Right lobe of liver (tissue), 6 donors: ENCODE measurements at regions not wholly inside any gene's neighbourhood (a gene's known extent, or its start where the extent isn't known, plus 50 kb on each side); places are given as distances from the start of the nearest gene placed in this dataset.

Experiments
- ATAC-seq, 4 donors: fragments of 200-7000 bp; cut with Tn5 transposase; one replicate each; pipeline ENCODE4 v1.9.1; 2020; ENCODE audit warnings: mild to moderate bottlenecking in 4 of 4, moderate library complexity in 4 of 4
- DNase-seq, 3 donors: peaks; one replicate each; pipeline ENCODE4 v3.0.0-alpha.2; 2020
- H3K27ac ChIP-seq, 3 donors: fragments of 200-600 bp; one replicate each; pipeline ENCODE4 v1.8.0; 2022
- H3K27me3 ChIP-seq, 2 donors: fragments of 200-600 bp; one replicate each; pipeline ENCODE4 v1.8.0; 2022
- H3K36me3 ChIP-seq, 4 donors: fragments of 200-600 bp; sonication (generic) in 1 of 4; one replicate each; pipeline versions ENCODE4 v1.5.1 to v1.8.0; 2017 to 2022; ENCODE audit warnings: control low read depth in 1 of 4
- H3K4me1 ChIP-seq, 4 donors: fragments of 200-600 bp; sonication (generic) in 1 of 4; one replicate each; pipeline versions ENCODE4 v1.5.1 to v1.8.0; 2017 to 2022; ENCODE audit warnings: control low read depth in 1 of 4
- H3K4me3 ChIP-seq, 3 donors: fragments of 200-600 bp; one replicate each; pipeline ENCODE4 v1.8.0; 2022
- H3K9me3 ChIP-seq, 4 donors: fragments of 200-600 bp; sonication (generic) in 1 of 4; one replicate each; pipeline versions ENCODE4 v1.5.1 to v1.8.0; 2017 to 2022; ENCODE audit warnings: control low read depth in 1 of 4
- POLR2A ChIP-seq: fragments of 450-650 bp; IDR thresholded peaks from one replicate; pipeline ENCODE4 v1.6.1; 2017; ENCODE audit warnings: antibody characterized with exemption, mild to moderate bottlenecking
- WGBS: methylation state at CpG from one replicate; pipeline ENCODE4 v1.1.6; 2018; ENCODE audit warnings: low coverage, low lambda C conversion rate; ENCODE audit not compliant: insufficient coverage; ENCODE audit errors: missing lambda C conversion rate; 5-methylcytosine and 5-hydroxymethylcytosine counted together
- intact Hi-C, 2 donors: fragments of 100-400 bp; cut with DNase I; formaldehyde crosslinking; loops; one replicate each; pipeline versions ENCODE4 v1.11.2 to v1.14.1; 2022
- TF ChIP-seq, protein P1 (sequence below), 4 donors: fragments of 200-600 bp in 3 of 4; fragments of 450-650 bp in 1 of 4; IDR thresholded peaks; one replicate each; pipeline versions ENCODE4 v1.5.1 to v1.8.0; 2016 to 2022; ENCODE audit warnings: antibody characterized with exemption in 4 of 4, mild to moderate bottlenecking in 2 of 4
- donor health status: DM: no; HTN: yes; CAD: no.
- donor health status: DM: no; HTN: no; CAD: no.
- donor health status: DM: no; HTN: no; CAD: no.
- donor health status: DM: no; HTN: yes; CAD: no.
- donor health status: DM: no; HTN: yes; CAD: no.

GRCh38 chr6:139742671-139743070 is 368.2 kb upstream of the CITED2 start:
- Histone ChIP-seq H3K9me3 (no peaks in the 10 kb centered on the region), H3K27me3 (no peaks in the 10 kb centered on the region), H3K27ac (no peak overlapping the region), H3K36me3 (no peaks in the 10 kb centered on the region), H3K4me1 (no peaks in the 10 kb centered on the region), H3K4me3 (no peak overlapping the region)
- TF ChIP-seq POLR2A, result no peak
- TF ChIP-seq, protein P1, sequence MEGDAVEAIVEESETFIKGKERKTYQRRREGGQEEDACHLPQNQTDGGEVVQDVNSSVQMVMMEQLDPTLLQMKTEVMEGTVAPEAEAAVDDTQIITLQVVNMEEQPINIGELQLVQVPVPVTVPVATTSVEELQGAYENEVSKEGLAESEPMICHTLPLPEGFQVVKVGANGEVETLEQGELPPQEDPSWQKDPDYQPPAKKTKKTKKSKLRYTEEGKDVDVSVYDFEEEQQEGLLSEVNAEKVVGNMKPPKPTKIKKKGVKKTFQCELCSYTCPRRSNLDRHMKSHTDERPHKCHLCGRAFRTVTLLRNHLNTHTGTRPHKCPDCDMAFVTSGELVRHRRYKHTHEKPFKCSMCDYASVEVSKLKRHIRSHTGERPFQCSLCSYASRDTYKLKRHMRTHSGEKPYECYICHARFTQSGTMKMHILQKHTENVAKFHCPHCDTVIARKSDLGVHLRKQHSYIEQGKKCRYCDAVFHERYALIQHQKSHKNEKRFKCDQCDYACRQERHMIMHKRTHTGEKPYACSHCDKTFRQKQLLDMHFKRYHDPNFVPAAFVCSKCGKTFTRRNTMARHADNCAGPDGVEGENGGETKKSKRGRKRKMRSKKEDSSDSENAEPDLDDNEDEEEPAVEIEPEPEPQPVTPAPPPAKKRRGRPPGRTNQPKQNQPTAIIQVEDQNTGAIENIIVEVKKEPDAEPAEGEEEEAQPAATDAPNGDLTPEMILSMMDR (IDR thresholded peaks at IDR 0.05), result no peak
- intact Hi-C loops, result no loop called here
- ATAC-seq (no peak), DNase-seq (no peak)
- WGBS, result 56% methylated on average over 1 of the region's 1 CpG

GRCh38 chr6:139738801-139739455 is 364.5 kb upstream of the CITED2 start:
- Histone ChIP-seq H3K27ac (no peak overlapping the region), H3K4me3 (no peak overlapping the region), H3K27me3 (no peaks in the 10 kb centered on the region), H3K36me3 (no peaks in the 10 kb centered on the region), H3K9me3 (peaks cover 0 to 4% (median 0%) of the 10 kb centered on the region in 4 donors), H3K4me1 (no peaks in the 10 kb centered on the region)
- ATAC-seq (no peak), DNase-seq (no peak)
- TF ChIP-seq, protein P1 (IDR thresholded peaks at IDR 0.05), result no peak
- TF ChIP-seq POLR2A, result no peak
- 80% methylated on average over 3 of the region's 3 CpGs for whole genome bisulfite sequencing
- intact Hi-C loops, result no loop called here

DNA sequence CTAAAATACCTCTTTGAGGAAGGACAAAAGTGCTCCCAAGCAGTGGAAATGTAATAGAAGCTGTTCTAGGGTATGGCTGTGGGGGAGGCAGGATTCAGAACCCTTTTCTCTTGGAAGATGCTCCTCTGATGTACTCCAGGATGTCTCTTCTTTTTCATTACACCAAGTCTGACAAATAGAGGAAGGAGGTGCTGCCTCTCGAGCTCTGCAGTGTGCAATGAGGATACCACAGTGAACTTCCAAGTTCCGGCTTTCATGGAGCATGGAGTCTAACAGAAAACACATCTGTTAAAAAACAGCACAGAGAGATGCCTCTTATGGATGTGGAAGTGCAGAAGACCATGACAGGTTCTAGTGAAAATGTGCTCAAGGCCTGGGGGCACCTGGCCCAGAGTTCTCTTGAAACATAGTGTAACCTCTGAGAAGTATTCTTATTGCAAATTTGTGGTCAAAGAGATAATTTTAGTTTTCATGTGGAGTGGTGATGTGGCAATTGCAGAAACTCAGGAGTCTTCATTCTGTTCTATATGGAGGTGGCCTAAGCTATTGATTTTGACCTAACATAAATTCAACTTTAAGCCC is 362.0 kb upstream of the CITED2 start:
- intact Hi-C loops, result no loop called here
- no peak for DNase-seq
- H3K27me3 ChIP-seq, result no peaks in the 10 kb centered on the region
- peaks cover 0 to 4% (median 0%) of the 10 kb centered on the region in 4 donors for H3K9me3 ChIP-seq
- no peaks in the 10 kb centered on the region for H3K36me3 ChIP-seq
- ATAC-seq, result no peak
- H3K27ac ChIP-seq, result no peak overlapping the region
- H3K4me3 ChIP-seq, result no peak overlapping the region
- TF ChIP-seq, protein P1 (IDR thresholded peaks at IDR 0.05), result no peak
- no peak for TF ChIP-seq POLR2A
- WGBS, result 63% methylated on average over 2 of the region's 2 CpGs
- no peaks in the 10 kb centered on the region for H3K4me1 ChIP-seq

GRCh38 chr6:139732451-139732850 is 358.0 kb upstream of the CITED2 start:
- ATAC-seq, result peak in 1 of 4 donors; percentile 57
- WGBS, result 40% methylated on average over 3 of the region's 3 CpGs

More at GRCh38 chr6:139732451-139732850, 358.0 kb upstream of the CITED2 start:
- Histone ChIP-seq H3K36me3 (no peaks in the 10 kb centered on the region), H3K9me3 (peaks cover 0 to 4% (median 0%) of the 10 kb centered on the region in 4 donors), H3K4me3 (no peak overlapping the region), H3K4me1 (peaks cover 0 to 4% (median 0%) of the 10 kb centered on the region in 4 donors), H3K27me3 (no peaks in the 10 kb centered on the region), H3K27ac (no peak overlapping the region)
- TF ChIP-seq POLR2A, result no peak
- TF ChIP-seq, protein P1 (IDR thresholded peaks at IDR 0.05), result no peak
- no peak for DNase-seq
- intact Hi-C loops, result no loop called here
